SK-N-SH (cell line): ENCODE measurements at regions not wholly inside any gene's neighbourhood (a gene's known extent, or its start where the extent isn't known, plus 50 kb on each side); places are given as distances from the start of the nearest gene placed in this dataset.

Source experiments
- CTCF ChIA-PET: fragments of 300-600, 350-600 bp; formaldehyde crosslinking; extraction: SDS; loops from one replicate; lab custom pipeline; 2021; lab: Yijun Ruan, JAX
- POLR2A ChIA-PET: fragments of 350-600 bp; sonication (Branson Sonifier 250); formaldehyde crosslinking; extraction: SDS; loops from one replicate; lab custom pipeline; 2020; ENCODE audit warnings: antibody characterized with exemption, inconsistent platforms; lab: Yijun Ruan, JAX
- DNase-seq: peaks from one replicate; pipeline ENCODE4 v3.0.0; 2012
- H2AFZ ChIP-seq: fragments of 200-600 bp; sonication (generic); 2 replicates; pipeline ENCODE4 v1.8.1; 2016; ENCODE audit warnings: antibody characterized with exemption, mild to moderate bottlenecking, low read depth
- H3F3A ChIP-seq: fragments of 200-600 bp; sonication (generic); replicated peaks from 2 replicates; pipeline ENCODE3; 2016; ENCODE audit warnings: antibody characterized with exemption, mild to moderate bottlenecking; ENCODE audit not compliant: insufficient read depth
- H3K27ac ChIP-seq, 2 experiments: fragments of 200-500 bp in 1 of 2; fragments of 200-600 bp in 1 of 2; sonication (Bioruptor generic) in 1 of 2; sonication (generic), shearing (Covaris generic) in 1 of 2; 2 replicates each; pipeline versions ENCODE4 v1.5.1 to v1.6.1; 2014 to 2016; ENCODE audit warnings: low read depth in 2 of 2, inconsistent platforms in 1 of 2, low read length in 1 of 2, mild to moderate bottlenecking in 1 of 2, mixed read lengths in 1 of 2
- H3K27me3 ChIP-seq: fragments of 200-600 bp; sonication (generic), shearing (Covaris generic); 2 replicates; pipeline ENCODE4 v1.6.1; 2016; ENCODE audit warnings: mixed run types; ENCODE audit not compliant: insufficient read depth
- H3K36me3 ChIP-seq, 2 experiments: fragments of 200-500 bp in 1 of 2; fragments of 200-600 bp in 1 of 2; sonication (Bioruptor generic) in 1 of 2; sonication (generic) in 1 of 2; replicated peaks in 1 of 2; 2 replicates each; pipeline versions ENCODE3 to v1.5.1; 2014 to 2016; ENCODE audit warnings: low read length in 1 of 2, mild to moderate bottlenecking in 1 of 2; ENCODE audit not compliant: insufficient read depth in 2 of 2, control insufficient read depth in 1 of 2
- H3K4me1 ChIP-seq, 2 experiments: fragments of 200-500 bp in 1 of 2; fragments of 200-600 bp in 1 of 2; sonication (Bioruptor generic) in 1 of 2; sonication (generic), shearing (Covaris generic) in 1 of 2; 2 replicates each; pipeline versions ENCODE4 v1.5.1 to v1.6.1; 2014 to 2016; ENCODE audit warnings: low read depth in 1 of 2, low read length in 1 of 2, mixed run types in 1 of 2; ENCODE audit not compliant: insufficient read depth in 2 of 2, control insufficient read depth in 1 of 2
- H3K4me2 ChIP-seq: fragments of 200-600 bp; sonication (generic), shearing (Covaris generic); 2 replicates; pipeline ENCODE4 v1.6.1; 2017; ENCODE audit warnings: mixed run types
- H3K4me3 ChIP-seq, 2 experiments: fragments of 200-500 bp in 1 of 2; fragments of 200-600 bp in 1 of 2; sonication (Bioruptor generic) in 1 of 2; sonication (generic), shearing (Covaris generic) in 1 of 2; 2 replicates each; pipeline versions ENCODE4 v1.5.1 to v1.8.1; 2014 to 2016; ENCODE audit warnings: low read depth in 2 of 2, inconsistent platforms in 1 of 2, low read length in 1 of 2, mild to moderate bottlenecking in 1 of 2, mixed read lengths in 1 of 2, moderate library complexity in 1 of 2
- H3K79me2 ChIP-seq: fragments of 200-600 bp; sonication (generic); 2 replicates; pipeline ENCODE4 v1.8.1; 2017; ENCODE audit warnings: mild to moderate bottlenecking; ENCODE audit not compliant: insufficient read depth
- H3K9ac ChIP-seq: fragments of 200-600 bp; sonication (generic); 2 replicates; pipeline ENCODE4 v1.6.1; 2017; ENCODE audit warnings: mixed run types
- H3K9me2 ChIP-seq: fragments of 200-600 bp; sonication (generic); 2 replicates; pipeline ENCODE4 v1.6.1; 2017; ENCODE audit warnings: mixed run types
- H3K9me3 ChIP-seq: fragments of 200-600 bp; sonication (generic); 2 replicates; pipeline ENCODE4 v1.6.1; 2017; ENCODE audit warnings: mixed run types, mild to moderate bottlenecking, moderate library complexity
- H4K20me1 ChIP-seq: fragments of 200-600 bp; sonication (generic); 2 replicates; pipeline ENCODE4 v1.6.1; 2017; ENCODE audit warnings: mild to moderate bottlenecking, mixed run types; ENCODE audit not compliant: insufficient read depth
- CTCF ChIP-seq: fragments of 200-600 bp; sonication (generic); IDR thresholded peaks from 2 replicates; pipeline ENCODE4 v1.6.1; 2017; ENCODE audit warnings: antibody characterized with exemption, mild to moderate bottlenecking, moderate library complexity
- EP300 ChIP-seq, 2 experiments: IDR thresholded peaks; 2 replicates each; pipeline versions ENCODE4 v1.4.0 to v1.6.1; 2012; ENCODE audit warnings: borderline replicate concordance in 1 of 2, low read depth in 1 of 2, low read length in 1 of 2
- EZH2phosphoT487 ChIP-seq: fragments of 200-600 bp; sonication (generic); IDR thresholded peaks from 2 replicates; pipeline ENCODE4 v1.6.1; 2017; ENCODE audit warnings: low read depth, mixed run types, mild to moderate bottlenecking, antibody characterized with exemption, moderate library complexity, borderline replicate concordance
- FOSL2 ChIP-seq: IDR thresholded peaks from 2 replicates; pipeline ENCODE4 v1.4.0; 2012; ENCODE audit warnings: low read depth, mild to moderate bottlenecking, moderate library complexity, borderline replicate concordance
- FOXJ3 ChIP-seq: sonication (generic); formaldehyde crosslinking; IDR thresholded peaks from 2 replicates; pipeline ENCODE4 v1.5.1; 2020; ENCODE audit warnings: mild to moderate bottlenecking, missing genetic modification reagents
- GABPA ChIP-seq: IDR thresholded peaks from 2 replicates; pipeline ENCODE4 v1.4.0; 2012; ENCODE audit warnings: low read depth, mild to moderate bottlenecking
- GATA2 ChIP-seq: sonication (generic); formaldehyde crosslinking; IDR thresholded peaks from 2 replicates; pipeline ENCODE4 v1.5.0; 2020; ENCODE audit warnings: mild to moderate bottlenecking, missing genetic modification reagents
- IRF3 ChIP-seq: fragments of 150-350 bp; IDR thresholded peaks from 2 replicates; pipeline ENCODE4 v1.6.1; 2016; ENCODE audit warnings: mild to moderate bottlenecking, low read depth, low read length
- JUND ChIP-seq: IDR thresholded peaks from 2 replicates; pipeline ENCODE4 v1.4.0; 2012
- MXI1 ChIP-seq: IDR thresholded peaks from 2 replicates; pipeline ENCODE4 v1.6.1; 2012; ENCODE audit warnings: mild to moderate bottlenecking, low read depth, low read length, improper control_type of control experiment
- PBX3 ChIP-seq: IDR thresholded peaks from 2 replicates; pipeline ENCODE4; 2012
- RAD21 ChIP-seq: IDR thresholded peaks from 2 replicates; pipeline ENCODE4 v1.6.1; 2012; ENCODE audit warnings: mild to moderate bottlenecking, low read length
- RCOR1 ChIP-seq: fragments of 150-350 bp; IDR thresholded peaks from 2 replicates; pipeline ENCODE4 v1.6.1; 2017; ENCODE audit warnings: antibody characterized with exemption, low read length
- REST ChIP-seq: IDR thresholded peaks from 2 replicates; pipeline ENCODE4 v1.6.1; 2012; ENCODE audit warnings: mild to moderate bottlenecking, low read depth, low read length, moderate library complexity
- TCF12 ChIP-seq: IDR thresholded peaks from 2 replicates; pipeline ENCODE4 v1.4.0; 2012
- USF2 ChIP-seq: fragments of 150-350 bp; IDR thresholded peaks from 2 replicates; pipeline ENCODE4 v1.6.1; 2017; ENCODE audit warnings: antibody characterized with exemption, low read length, low read depth, borderline replicate concordance
- WGBS: methylation state at CpG from one replicate; pipeline ENCODE4 v1.1.6; 2017; ENCODE audit warnings: low lambda C conversion rate; 5-methylcytosine and 5-hydroxymethylcytosine counted together

- TF ChIP-seq CTCF (no peak), FOXJ3 (CRISPR knock-in tag) (no peak), IRF3 (no peak), USF2 (no peak), GATA2 (no peak), RCOR1 (no peak), EZH2phosphoT487 (no peak)
Observed at GRCh38 chr11:110838808-110839207, 126.6 kb upstream of the ARHGAP20 start (continued).

- Histone ChIP-seq H3K36me3 (no peaks in the 10 kb centered on the region), H3K4me2 (no peak overlapping the region), H3K9me3 (no peaks in the 10 kb centered on the region)
- TF ChIP-seq JUND (no peak), MXI1 (no peak), TCF12 (peak; percentile 4; the same call in 1 of the 2 replicates), EP300 (IDR thresholded peaks at IDR 0.05; ENCODE audit: borderline replicate concordance in 1 of 2, low read depth in 1 of 2, low read length in 1 of 2) (no peak)
- TF ChIP-seq, all 33 proteins: peak for 1
- 68% methylated on average over 3 of the region's 3 CpGs for WGBS
- no peaks in the 10 kb centered on the region for H3K79me2 ChIP-seq
- H3K4me3 ChIP-seq, result no peak overlapping the region
- no peak overlapping the region for H2AFZ ChIP-seq
- ChIA-PET POLR2A (no interaction called here), CTCF (no interaction called here)
- H3K9me2 ChIP-seq, result no peaks in the 10 kb centered on the region
- H3K4me1 ChIP-seq, result peaks cover under 1 to 7% of the 10 kb centered on the region in 2 experiments; a peak in 3 of 4 replicates
- DNase-seq, result no peak
- no peaks in the 10 kb centered on the region for H4K20me1 ChIP-seq
- no peaks in the 10 kb centered on the region for H3K27me3 ChIP-seq
- H3K27ac ChIP-seq, result no peak overlapping the region
- peaks cover 8% of the 10 kb centered on the region for H3F3A ChIP-seq
- no peak overlapping the region for H3K9ac ChIP-seq
Observed at GRCh38 chr11:110837603-110838002, 125.4 kb upstream of the ARHGAP20 start.

GRCh38 chr11:110835106-110835505 lies 122.9 kb upstream of the ARHGAP20 start:
- Histone ChIP-seq H3K9me2 (no peaks in the 10 kb centered on the region), H4K20me1 (no peaks in the 10 kb centered on the region), H3K4me2 (no peak overlapping the region), H3K36me3 (no peaks in the 10 kb centered on the region), H2AFZ (no peak overlapping the region; the same call in 1 of the 2 replicates), H3K27me3 (no peaks in the 10 kb centered on the region), H3K27ac (no peak overlapping the region), H3K9ac (no peak overlapping the region), H3K4me1 (peaks cover 10 to 30% of the 10 kb centered on the region in 2 experiments), H3K79me2 (no peaks in the 10 kb centered on the region), H3K4me3 (no peak overlapping the region), H3K9me3 (no peaks in the 10 kb centered on the region), H3F3A (peaks cover 18% of the 10 kb centered on the region)
- POLR2A ChIA-PET, result no interaction called here
- WGBS, result 90% methylated on average over 8 of the region's 8 CpGs
- CTCF ChIA-PET, result no interaction called here
- DNase-seq, result no peak
- TF ChIP-seq GABPA, result no peak
- no peak for TF ChIP-seq RAD21
- TF ChIP-seq FOSL2, result no peak
- no peak for TF ChIP-seq MXI1
- no peak for TF ChIP-seq IRF3
- TF ChIP-seq REST, result no peak
- TF ChIP-seq PBX3, result no peak
